Activated CD8-positive, alpha-beta T cell treated with anti-CD3 and anti-CD28 coated beads, Interleukin-2, amount 10 ng/mL, durations not matched to agents 7 days and 5 days (primary cell): ENCODE measurements at regions not wholly inside any gene's neighbourhood (a gene's known extent, or its start where the extent isn't known, plus 50 kb on each side); places are given as distances from the start of the nearest gene placed in this dataset.
"Not testable (repeated sequence)": the region's sequence is repeated elsewhere in the genome, so short reads cannot be mapped to it uniquely, and the experiment has no call there.

ENCODE experiments used
- ATAC-seq: fragments of 150-1000 bp; cut with Tn5 transposase; one replicate; pipeline ENCODE4 v1.10.0; 2021; ENCODE audit warnings: moderate library complexity
- CTCF ChIA-PET: fragments of 350-600 bp; sonication (Branson Sonifier 250); formaldehyde crosslinking; loops from one replicate; lab custom pipeline; 2021; ENCODE audit warnings: antibody characterized with exemption; lab: Charles Lee
- POLR2A ChIA-PET: fragments of 350-600 bp; sonication (Branson Sonifier 250); formaldehyde crosslinking; loops from one replicate; lab custom pipeline; 2021; ENCODE audit warnings: antibody characterized with exemption; lab: Charles Lee
- DNase-seq: peaks from one replicate; pipeline ENCODE4 v3.0.0-alpha.2; 2020
- H3K27ac Mint-ChIP-seq: one replicate; pipeline ENCODE4 v1.8.0; 2021; ENCODE audit warnings: mild to moderate bottlenecking, mixed read lengths
- H3K27me3 Mint-ChIP-seq: one replicate; pipeline ENCODE4 v1.8.0; 2021; ENCODE audit warnings: low read depth, mixed read lengths
- H3K36me3 Mint-ChIP-seq: one replicate; pipeline ENCODE4 v1.8.0; 2021; ENCODE audit warnings: low read depth, mixed read lengths
- H3K4me1 Mint-ChIP-seq: one replicate; pipeline ENCODE4 v1.8.0; 2021; ENCODE audit warnings: low read depth, mixed read lengths
- H3K4me3 Mint-ChIP-seq: one replicate; pipeline ENCODE4 v1.8.0; 2021; ENCODE audit warnings: mild to moderate bottlenecking, mixed read lengths
- H3K9me3 Mint-ChIP-seq: one replicate; pipeline ENCODE4 v1.8.0; 2022; ENCODE audit warnings: mixed read lengths; ENCODE audit not compliant: insufficient read depth

DNA sequence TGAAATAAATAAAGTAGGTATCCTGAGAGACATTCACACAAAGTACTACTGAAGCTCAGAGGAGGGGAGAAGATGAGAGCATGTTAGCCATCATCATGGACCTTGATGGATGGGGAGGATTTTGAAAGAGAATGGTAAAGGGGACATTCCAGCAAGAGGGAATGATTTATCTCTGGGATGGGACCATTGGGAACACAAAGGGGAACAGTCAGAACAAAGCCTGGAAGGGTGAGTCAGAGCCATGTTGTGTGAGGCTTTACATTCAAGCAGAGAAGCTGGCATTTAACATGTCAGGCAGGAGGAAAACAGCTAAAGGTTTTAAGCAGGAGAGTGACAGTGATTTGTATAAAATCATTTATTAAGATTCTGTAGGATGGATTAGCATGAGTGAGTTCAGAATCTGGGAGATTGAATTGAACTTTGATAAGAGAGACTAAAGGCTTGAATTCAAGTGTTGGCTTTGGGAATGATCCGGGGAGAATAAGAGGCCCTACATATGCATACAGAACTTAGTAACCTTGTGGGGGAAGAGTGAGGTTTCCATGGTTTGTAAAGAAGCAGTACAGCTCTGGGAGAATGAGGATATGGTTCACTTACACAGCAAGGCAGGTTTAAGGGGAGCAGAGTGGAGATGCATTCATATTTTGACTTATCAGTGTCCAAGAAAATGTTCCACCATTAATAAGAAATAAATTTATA, 174.4 kb downstream of the SYT10 start:
- H3K9me3 Mint-ChIP-seq = peaks cover 7% of the 10 kb centered on the region

DNA sequence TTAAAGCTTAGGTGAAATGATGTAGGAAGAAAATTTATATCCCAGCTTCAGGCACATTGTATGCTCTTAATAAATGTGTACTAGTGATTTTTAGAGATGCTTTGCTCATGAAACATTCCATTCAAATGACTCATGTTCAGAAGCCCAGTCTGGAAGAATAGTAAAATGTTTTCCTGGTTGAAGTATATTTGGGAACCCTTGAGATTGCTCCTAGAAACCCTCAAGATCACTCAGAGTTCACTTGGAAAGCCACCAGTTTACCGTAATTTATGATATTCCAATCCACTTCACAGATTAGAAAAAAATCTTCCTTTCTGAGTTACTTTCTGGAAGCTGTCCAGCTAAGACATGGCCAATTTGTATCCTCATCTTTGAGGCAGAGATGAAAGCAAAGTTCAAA, 186.4 kb downstream of the SYT10 start:
- ChIA-PET CTCF (no interaction called here), POLR2A (no interaction called here)
- Mint-ChIP-seq H3K27ac (no peak overlapping the region), H3K4me1 (no peaks in the 10 kb centered on the region), H3K36me3 (no peaks in the 10 kb centered on the region), H3K9me3 (no peaks in the 10 kb centered on the region), H3K4me3 (no peak overlapping the region), H3K27me3 (no peaks in the 10 kb centered on the region)
- DNase-seq (no peak), ATAC-seq (no peak)

More for the DNA sequence above, 174.4 kb downstream of the SYT10 start:
- ChIA-PET POLR2A (no interaction called here), CTCF (no interaction called here)
- no peak overlapping the region for H3K4me3 Mint-ChIP-seq
- no peak for ATAC-seq
- no peaks in the 10 kb centered on the region for H3K27me3 Mint-ChIP-seq
- no peaks in the 10 kb centered on the region for H3K4me1 Mint-ChIP-seq
- H3K36me3 Mint-ChIP-seq = no peaks in the 10 kb centered on the region
- no peak for DNase-seq
- no peak overlapping the region for H3K27ac Mint-ChIP-seq

DNA sequence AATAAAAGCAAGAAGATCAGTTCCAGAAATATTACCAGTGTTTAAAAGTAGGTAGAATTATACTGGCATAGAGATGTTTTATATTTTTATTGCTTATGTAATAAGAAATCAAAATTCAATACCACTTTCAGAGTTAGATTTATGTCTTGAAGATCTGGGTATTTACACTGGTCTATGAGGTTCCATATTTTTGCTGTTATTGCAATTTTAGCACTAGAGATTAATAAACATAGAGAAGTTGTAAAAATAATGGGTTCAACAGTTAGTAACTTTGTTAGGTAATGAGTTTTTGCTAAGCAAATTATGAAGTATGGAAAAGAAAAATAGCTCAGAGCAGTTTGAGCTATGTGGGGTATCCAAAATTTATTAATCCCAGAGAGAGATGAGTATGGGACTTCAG, 188.1 kb downstream of the SYT10 start:
- CTCF ChIA-PET = no interaction called here
- no peaks in the 10 kb centered on the region for H3K27me3 Mint-ChIP-seq
- no peaks in the 10 kb centered on the region for H3K36me3 Mint-ChIP-seq
- POLR2A ChIA-PET = no interaction called here
- H3K4me1 Mint-ChIP-seq = no peaks in the 10 kb centered on the region
- no peak overlapping the region for H3K4me3 Mint-ChIP-seq
- ATAC-seq (no peak), DNase-seq (no peak)
- no peak overlapping the region for H3K27ac Mint-ChIP-seq
- no peaks in the 10 kb centered on the region for H3K9me3 Mint-ChIP-seq

DNA sequence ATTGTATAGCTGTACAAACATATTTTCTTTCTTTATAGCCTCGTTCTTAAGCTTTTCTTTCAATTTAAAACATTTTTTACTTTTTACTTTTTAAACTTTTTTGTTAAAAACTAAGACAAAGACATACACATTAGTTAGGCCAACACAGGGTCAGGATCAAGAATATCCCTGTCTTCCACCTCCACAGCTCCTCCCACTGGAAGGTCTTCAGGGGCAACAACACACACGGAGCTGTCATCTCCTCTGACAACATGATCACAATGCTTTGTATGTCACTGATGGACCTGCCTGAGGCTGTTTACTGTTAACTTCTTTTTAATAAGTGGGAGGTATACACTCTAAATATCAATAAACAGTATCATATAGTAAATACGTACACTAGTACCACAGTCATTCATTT, 191.3 kb downstream of the SYT10 start:
- ChIA-PET POLR2A (no interaction called here), CTCF (no interaction called here)
- H3K4me1 Mint-ChIP-seq = no peaks in the 10 kb centered on the region
- H3K27me3 Mint-ChIP-seq = no peaks in the 10 kb centered on the region
- H3K9me3 Mint-ChIP-seq = no peaks in the 10 kb centered on the region
- DNase-seq = no peak
- no peak overlapping the region for H3K4me3 Mint-ChIP-seq
- ATAC-seq = no peak
- no peak overlapping the region for H3K27ac Mint-ChIP-seq
- no peaks in the 10 kb centered on the region for H3K36me3 Mint-ChIP-seq

DNA sequence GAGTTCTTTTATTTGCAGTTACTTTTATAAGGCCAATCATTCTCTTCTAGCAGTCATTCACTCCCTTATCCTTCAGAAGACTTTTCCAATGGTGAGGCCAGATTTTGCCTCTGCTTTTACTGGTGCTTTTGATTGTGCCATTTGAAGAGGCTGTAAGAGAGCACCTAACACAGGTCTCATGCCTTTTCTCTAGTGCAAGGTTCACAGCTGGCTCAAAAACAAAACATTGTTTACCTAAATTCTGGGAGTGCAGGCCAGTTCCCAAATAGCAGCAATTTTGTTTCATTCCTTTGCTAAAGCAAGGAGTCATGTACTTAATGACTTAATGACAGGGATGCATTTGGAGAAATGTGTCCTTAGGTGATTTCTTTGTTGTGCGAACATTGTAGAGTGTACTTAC, 192.0 kb downstream of the SYT10 start:
- ATAC-seq (no peak), DNase-seq (no peak)
- Mint-ChIP-seq H3K36me3 (no peaks in the 10 kb centered on the region), H3K27ac (no peak overlapping the region), H3K4me1 (no peaks in the 10 kb centered on the region), H3K27me3 (no peaks in the 10 kb centered on the region), H3K4me3 (no peak overlapping the region), H3K9me3 (no peaks in the 10 kb centered on the region)
- ChIA-PET POLR2A (no interaction called here), CTCF (no interaction called here)

DNA sequence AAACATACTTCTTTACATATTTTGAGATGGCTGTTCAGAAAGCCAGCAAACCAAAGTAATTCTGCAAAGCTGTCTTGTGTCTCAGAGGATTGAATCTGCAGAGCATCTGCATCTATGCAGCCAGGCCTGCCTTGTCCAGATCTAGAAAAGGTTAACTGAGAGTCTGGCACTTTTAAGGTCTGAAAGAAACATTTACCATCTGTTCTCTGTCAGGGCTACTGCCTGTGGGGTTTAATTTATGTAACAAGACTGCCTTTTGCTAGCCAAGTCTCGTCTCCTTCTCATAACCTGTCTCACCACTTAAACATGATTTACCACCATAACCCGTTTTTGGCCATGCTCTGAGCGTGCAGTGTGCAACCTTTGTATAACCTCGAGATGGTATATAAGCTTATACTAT, 194.2 kb downstream of the SYT10 start:
- Mint-ChIP-seq H3K9me3 (peaks cover 5% of the 10 kb centered on the region), H3K4me1 (no peaks in the 10 kb centered on the region), H3K27ac (no peak overlapping the region), H3K27me3 (no peaks in the 10 kb centered on the region), H3K36me3 (no peaks in the 10 kb centered on the region), H3K4me3 (no peak overlapping the region)
- no peak for DNase-seq
- ChIA-PET POLR2A (no interaction called here), CTCF (no interaction called here)
- ATAC-seq = no peak

DNA sequence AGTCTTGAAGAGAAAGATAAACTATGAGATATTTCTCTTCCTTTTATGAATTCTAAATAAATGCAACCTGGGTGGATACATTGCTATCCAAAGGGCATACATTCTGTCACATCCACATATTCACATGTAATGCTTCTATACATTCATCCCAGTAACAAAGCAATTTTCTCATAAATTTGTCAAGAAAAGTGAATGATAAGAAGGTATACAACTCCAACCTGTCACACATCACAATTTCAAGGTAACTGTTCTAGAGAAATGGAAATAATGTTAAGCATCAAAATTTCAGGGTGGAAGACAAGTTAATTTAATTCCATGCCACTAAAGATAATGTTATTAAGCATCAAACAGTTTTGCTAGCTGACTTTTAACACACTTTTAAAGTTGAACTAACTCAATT, 212.9 kb downstream of the SYT10 start:
- ChIA-PET POLR2A (no interaction called here), CTCF (no interaction called here)
- no peak overlapping the region for H3K27ac Mint-ChIP-seq
- H3K9me3 Mint-ChIP-seq = peaks cover 13% of the 10 kb centered on the region
- H3K36me3 Mint-ChIP-seq = no peaks in the 10 kb centered on the region
- no peak overlapping the region for H3K4me3 Mint-ChIP-seq
- H3K4me1 Mint-ChIP-seq = no peaks in the 10 kb centered on the region
- no peaks in the 10 kb centered on the region for H3K27me3 Mint-ChIP-seq
- ATAC-seq (no peak), DNase-seq (no peak)

DNA sequence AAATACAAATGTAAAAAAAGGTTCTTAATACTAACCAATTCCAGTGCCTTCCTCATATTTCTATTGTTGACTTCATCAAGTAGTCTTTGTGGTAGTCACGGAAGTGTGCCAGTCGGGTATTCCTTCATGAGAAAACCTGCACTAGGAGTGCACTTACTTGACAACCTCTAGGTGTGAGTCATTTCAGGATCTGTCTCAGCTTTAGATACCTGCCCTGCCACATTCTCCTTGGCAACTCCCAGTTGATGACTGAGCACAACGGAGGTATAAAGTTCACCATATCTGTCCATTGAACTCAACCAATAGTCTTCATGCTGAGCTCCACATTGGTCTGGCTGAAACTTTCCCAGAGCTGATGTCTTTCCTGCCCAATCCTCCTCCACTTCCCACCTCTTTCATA, 215.7 kb downstream of the SYT10 start:
- no peak overlapping the region for H3K27ac Mint-ChIP-seq
- peaks cover 32% of the 10 kb centered on the region for H3K9me3 Mint-ChIP-seq
- no peaks in the 10 kb centered on the region for H3K27me3 Mint-ChIP-seq
- ATAC-seq (no peak), DNase-seq (no peak)
- H3K36me3 Mint-ChIP-seq = no peaks in the 10 kb centered on the region
- POLR2A ChIA-PET = no interaction called here
- H3K4me1 Mint-ChIP-seq = no peaks in the 10 kb centered on the region
- no peak overlapping the region for H3K4me3 Mint-ChIP-seq
- CTCF ChIA-PET = no interaction called here

DNA sequence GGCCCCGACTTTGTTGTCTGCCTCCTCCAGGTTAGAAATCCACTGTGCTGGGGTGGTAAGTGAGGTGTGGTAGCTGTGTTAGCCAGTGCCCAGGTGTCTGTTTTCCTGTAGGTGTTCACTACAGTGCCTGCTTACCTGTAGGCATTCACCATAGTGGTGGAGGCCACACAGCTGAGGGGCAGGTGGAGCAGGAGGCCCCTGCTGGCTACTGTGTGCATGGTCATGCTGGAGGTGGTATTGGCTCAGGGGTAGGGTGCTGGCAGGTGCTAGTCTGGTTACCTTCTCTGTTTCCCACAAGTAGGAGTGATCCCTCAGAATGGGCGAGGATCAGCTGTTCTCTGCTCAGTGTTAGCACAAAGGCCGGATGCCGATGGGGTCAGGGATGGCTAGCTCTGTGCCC, 217.3 kb downstream of the SYT10 start:
- DNase-seq (no peak), ATAC-seq (no peak)
- Mint-ChIP-seq H3K4me3 (no peak overlapping the region), H3K36me3 (no peaks in the 10 kb centered on the region), H3K4me1 (no peaks in the 10 kb centered on the region), H3K27ac (no peak overlapping the region), H3K27me3 (no peaks in the 10 kb centered on the region), H3K9me3 (peaks cover 35% of the 10 kb centered on the region)
- ChIA-PET CTCF (no interaction called here), POLR2A (no interaction called here)

DNA sequence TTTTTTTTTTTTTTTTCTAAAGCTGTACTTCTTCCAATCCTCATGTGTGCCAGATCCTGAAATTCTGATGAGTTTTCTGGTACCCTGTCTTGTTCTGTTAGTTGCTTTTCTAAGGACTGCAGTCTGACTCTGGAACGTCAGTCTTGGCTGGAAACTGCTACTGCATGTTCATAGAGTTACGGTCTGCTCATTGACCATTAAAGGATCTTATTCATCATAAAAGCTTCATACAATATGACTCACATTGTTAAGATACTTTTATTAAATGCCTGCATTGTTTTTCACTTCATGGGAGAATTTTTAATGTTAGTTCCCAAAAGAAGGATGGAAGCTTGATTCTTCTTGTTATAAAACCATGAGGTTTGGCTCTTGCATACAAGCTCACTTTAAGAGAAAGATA, 233.6 kb downstream of the SYT10 start:
- CTCF ChIA-PET = no interaction called here
- Mint-ChIP-seq H3K27ac (no peak overlapping the region), H3K27me3 (no peaks in the 10 kb centered on the region), H3K9me3 (peaks cover 15% of the 10 kb centered on the region), H3K4me1 (no peaks in the 10 kb centered on the region), H3K36me3 (no peaks in the 10 kb centered on the region), H3K4me3 (no peak overlapping the region)
- POLR2A ChIA-PET = no interaction called here
- no peak for DNase-seq
- no peak for ATAC-seq

DNA sequence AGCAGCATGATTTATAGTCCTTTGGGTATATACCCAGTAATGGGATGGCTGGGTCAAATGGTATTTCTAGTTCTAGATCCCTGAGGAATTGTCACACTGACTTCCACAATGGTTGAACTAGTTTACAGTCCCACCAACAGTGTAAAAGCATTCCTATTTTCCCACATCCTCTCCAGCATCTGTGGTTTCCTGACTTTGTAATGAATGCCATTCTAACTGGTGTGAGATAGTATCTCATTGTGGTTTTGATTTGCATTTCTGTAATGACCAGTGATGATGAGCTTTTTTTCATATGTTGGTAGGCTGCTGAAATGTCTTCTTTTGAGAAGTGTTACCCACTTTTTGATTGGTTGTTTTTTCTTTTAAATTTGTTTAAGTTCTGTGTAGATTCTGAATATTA, 245.2 kb downstream of the SYT10 start:
- POLR2A ChIA-PET, H3K4me3 Mint-ChIP-seq, CTCF ChIA-PET, H3K27ac Mint-ChIP-seq, DNase-seq, H3K36me3 Mint-ChIP-seq, H3K4me1 Mint-ChIP-seq, ATAC-seq, H3K27me3 Mint-ChIP-seq: not testable (repeated sequence)
- peaks cover 13% of the 10 kb centered on the region for H3K9me3 Mint-ChIP-seq

DNA sequence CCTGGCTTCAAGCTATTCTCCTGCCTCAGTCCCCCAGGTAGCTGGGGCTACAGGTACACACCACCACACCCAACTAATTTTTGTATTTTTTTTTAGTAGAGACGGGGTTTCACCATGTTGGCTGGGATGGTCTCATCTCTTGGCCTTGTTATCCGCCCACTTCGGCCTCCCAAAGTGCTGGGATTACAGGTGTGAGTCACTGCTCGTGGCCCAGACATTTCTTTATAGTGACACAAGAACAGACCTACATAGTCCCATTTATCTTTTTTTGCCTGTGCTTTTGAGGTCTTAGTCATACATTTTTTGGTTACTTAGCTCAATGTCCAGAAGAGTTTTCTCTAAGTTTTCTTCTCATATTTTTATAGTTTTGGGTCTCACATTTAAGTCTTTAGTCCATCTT, 247.4 kb downstream of the SYT10 start:
- Mint-ChIP-seq H3K27ac (no peak overlapping the region), H3K9me3 (peaks cover 18% of the 10 kb centered on the region), H3K4me3 (no peak overlapping the region), H3K36me3 (no peaks in the 10 kb centered on the region), H3K27me3 (no peaks in the 10 kb centered on the region), H3K4me1 (no peaks in the 10 kb centered on the region)
- DNase-seq (no peak), ATAC-seq (no peak)
- ChIA-PET POLR2A (no interaction called here), CTCF (no interaction called here)

DNA sequence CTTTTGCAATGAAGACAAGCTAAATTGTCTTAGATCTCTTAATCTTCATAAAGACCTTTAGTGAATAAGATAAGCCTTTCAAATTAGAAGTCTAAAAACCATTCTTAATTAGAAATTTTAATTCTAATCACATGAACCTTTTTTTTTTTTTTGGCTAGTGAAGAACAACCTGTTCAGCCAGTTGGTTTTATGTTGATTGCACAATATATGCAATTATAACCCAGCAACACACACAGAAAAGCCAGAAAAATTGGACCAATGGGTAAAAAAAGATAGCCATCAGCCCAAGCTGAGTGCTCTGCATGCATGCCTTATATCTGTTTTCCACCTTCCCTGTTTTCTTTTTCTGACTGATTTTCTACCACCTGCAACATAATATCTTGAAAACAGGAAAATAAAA, 252.2 kb downstream of the SYT10 start:
- H3K9me3 Mint-ChIP-seq = peaks cover 26% of the 10 kb centered on the region
- CTCF ChIA-PET = no interaction called here
- no peaks in the 10 kb centered on the region for H3K36me3 Mint-ChIP-seq
- no peak for DNase-seq
- POLR2A ChIA-PET = no interaction called here
- no peak overlapping the region for H3K27ac Mint-ChIP-seq
- ATAC-seq = no peak
- H3K27me3 Mint-ChIP-seq = no peaks in the 10 kb centered on the region
- no peak overlapping the region for H3K4me3 Mint-ChIP-seq
- no peaks in the 10 kb centered on the region for H3K4me1 Mint-ChIP-seq
